Neural crest cell (in vitro differentiated cells): ENCODE measurements at regions not wholly inside any gene's neighbourhood (a gene's known extent, or its start where the extent isn't known, plus 50 kb on each side); places are given as distances from the start of the nearest gene placed in this dataset.

Experiments
- DNase-seq: peaks from one replicate; pipeline ENCODE4 v3.0.0; 2021; ENCODE audit warnings: low read depth, mixed read lengths, low spot score
- H3K27ac Mint-ChIP-seq: one replicate; pipeline ENCODE4 v1.8.0; 2021; ENCODE audit warnings: mild to moderate bottlenecking, mixed read lengths; ENCODE audit not compliant: unreplicated experiment
- H3K27me3 Mint-ChIP-seq: 2 replicates; pipeline ENCODE4 v1.8.0; 2021; ENCODE audit warnings: low read depth, mild to moderate bottlenecking, mixed read lengths
- H3K36me3 Mint-ChIP-seq: 2 replicates; pipeline ENCODE4 v1.8.0; 2021; ENCODE audit warnings: low read depth, mild to moderate bottlenecking, mixed read lengths
- H3K4me1 Mint-ChIP-seq: 2 replicates; pipeline ENCODE4 v1.8.0; 2021; ENCODE audit warnings: mixed read lengths
- H3K4me3 Mint-ChIP-seq: one replicate; pipeline ENCODE4 v1.8.0; 2021; ENCODE audit warnings: mild to moderate bottlenecking, mixed read lengths
- H3K9me3 Mint-ChIP-seq: 2 replicates; pipeline ENCODE4 v1.8.0; 2021; ENCODE audit warnings: mixed read lengths
- TF ChIP-seq, protein P1 (sequence below): fragments of 200-600 bp; sonication (generic); conservative IDR thresholded peaks from 2 replicates; pipeline ENCODE4 v1.5.0; 2021; ENCODE audit warnings: antibody characterized with exemption, mild to moderate bottlenecking

DNA sequence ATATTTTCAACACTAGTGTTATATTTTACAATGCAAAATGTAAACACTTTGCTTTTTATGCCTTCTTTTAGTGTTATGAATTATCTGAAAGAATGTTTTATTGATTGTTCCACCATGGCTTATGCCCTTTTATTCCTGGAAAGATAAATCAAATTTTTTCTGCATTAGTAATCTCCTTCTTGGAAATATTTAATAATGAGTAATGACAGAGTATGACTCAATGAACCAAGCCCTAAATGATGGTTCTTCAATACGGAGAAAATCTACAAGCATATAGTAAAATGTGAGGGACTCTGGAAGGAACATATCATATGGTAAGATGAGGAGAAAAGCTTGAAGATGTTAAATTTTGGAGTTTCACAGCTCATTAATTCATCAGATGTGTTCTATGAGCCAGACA lies 929.6 kb downstream of the C6orf118 start:
- H3K4me1 Mint-ChIP-seq, result peaks cover 36% of the 10 kb centered on the region
- no peak overlapping the region for H3K4me3 Mint-ChIP-seq
- H3K27me3 Mint-ChIP-seq, result no peaks in the 10 kb centered on the region
- no peak for DNase-seq
- H3K27ac Mint-ChIP-seq, result no peak overlapping the region
- peaks cover 15% of the 10 kb centered on the region for H3K9me3 Mint-ChIP-seq
- peaks cover 19% of the 10 kb centered on the region for H3K36me3 Mint-ChIP-seq
- TF ChIP-seq, protein P1, sequence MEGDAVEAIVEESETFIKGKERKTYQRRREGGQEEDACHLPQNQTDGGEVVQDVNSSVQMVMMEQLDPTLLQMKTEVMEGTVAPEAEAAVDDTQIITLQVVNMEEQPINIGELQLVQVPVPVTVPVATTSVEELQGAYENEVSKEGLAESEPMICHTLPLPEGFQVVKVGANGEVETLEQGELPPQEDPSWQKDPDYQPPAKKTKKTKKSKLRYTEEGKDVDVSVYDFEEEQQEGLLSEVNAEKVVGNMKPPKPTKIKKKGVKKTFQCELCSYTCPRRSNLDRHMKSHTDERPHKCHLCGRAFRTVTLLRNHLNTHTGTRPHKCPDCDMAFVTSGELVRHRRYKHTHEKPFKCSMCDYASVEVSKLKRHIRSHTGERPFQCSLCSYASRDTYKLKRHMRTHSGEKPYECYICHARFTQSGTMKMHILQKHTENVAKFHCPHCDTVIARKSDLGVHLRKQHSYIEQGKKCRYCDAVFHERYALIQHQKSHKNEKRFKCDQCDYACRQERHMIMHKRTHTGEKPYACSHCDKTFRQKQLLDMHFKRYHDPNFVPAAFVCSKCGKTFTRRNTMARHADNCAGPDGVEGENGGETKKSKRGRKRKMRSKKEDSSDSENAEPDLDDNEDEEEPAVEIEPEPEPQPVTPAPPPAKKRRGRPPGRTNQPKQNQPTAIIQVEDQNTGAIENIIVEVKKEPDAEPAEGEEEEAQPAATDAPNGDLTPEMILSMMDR, result no peak

DNA sequence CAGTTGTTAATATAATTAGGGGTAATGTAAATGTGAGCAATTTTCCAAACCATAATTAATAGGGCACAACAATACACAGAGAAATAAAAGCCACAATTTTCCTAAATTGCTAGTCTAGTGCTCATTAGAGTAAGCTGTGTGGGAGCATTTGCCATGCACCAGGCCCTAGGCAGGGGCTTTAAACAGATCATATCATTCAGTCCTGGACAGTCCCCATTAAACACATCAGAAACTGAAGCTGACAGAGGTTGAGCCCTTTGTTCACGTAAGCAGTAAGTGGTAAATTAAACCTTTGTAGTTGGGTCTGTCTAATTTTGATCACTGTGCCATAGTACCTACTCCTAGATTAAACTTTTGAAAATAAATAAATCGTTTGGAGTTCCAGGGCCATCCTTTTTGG lies 931.1 kb downstream of the C6orf118 start:
- H3K27ac Mint-ChIP-seq, result peak overlapping the region; percentile 84
- DNase-seq, result no peak
- H3K27me3 Mint-ChIP-seq, result no peaks in the 10 kb centered on the region
- TF ChIP-seq, protein P1, result no peak
- H3K4me1 Mint-ChIP-seq, result peaks cover 28% of the 10 kb centered on the region
- no peak overlapping the region for H3K4me3 Mint-ChIP-seq
- peaks cover 16% of the 10 kb centered on the region for H3K36me3 Mint-ChIP-seq
- H3K9me3 Mint-ChIP-seq, result peaks cover 15% of the 10 kb centered on the region

DNA sequence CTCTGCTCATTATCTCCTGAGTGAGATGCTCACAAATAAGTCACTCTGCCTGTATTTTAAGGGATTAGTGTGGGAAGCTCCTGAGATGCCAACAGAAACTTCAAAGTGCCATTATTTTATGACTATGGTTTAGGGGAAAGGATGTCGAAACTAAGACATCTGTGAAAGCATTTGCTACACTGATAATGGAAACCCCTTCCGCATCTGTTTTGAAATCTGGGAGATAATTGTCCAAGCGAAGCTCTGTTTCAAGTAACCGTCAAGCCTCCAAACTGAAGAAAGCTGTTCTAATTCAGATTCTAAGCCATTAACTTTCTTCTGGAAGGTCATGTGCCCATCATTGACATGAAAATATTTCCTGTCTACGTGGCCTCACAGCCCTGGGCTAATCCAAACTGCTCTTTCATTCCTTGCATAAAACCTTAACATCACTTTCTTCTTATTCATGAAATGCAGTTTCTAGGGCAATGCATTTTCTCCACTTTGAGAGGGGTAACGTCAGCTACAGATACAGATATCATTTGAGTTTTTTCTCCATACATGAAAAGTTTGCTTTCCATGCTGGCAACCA lies 932.0 kb downstream of the C6orf118 start:
- TF ChIP-seq, protein P1, result no peak
- H3K27ac Mint-ChIP-seq, result peak overlapping the region; percentile 70
- peaks cover 12% of the 10 kb centered on the region for H3K36me3 Mint-ChIP-seq
- H3K27me3 Mint-ChIP-seq, result no peaks in the 10 kb centered on the region
- DNase-seq, result no peak
- peaks cover 12% of the 10 kb centered on the region for H3K9me3 Mint-ChIP-seq
- H3K4me1 Mint-ChIP-seq, result peaks cover 28% of the 10 kb centered on the region
- no peak overlapping the region for H3K4me3 Mint-ChIP-seq

DNA sequence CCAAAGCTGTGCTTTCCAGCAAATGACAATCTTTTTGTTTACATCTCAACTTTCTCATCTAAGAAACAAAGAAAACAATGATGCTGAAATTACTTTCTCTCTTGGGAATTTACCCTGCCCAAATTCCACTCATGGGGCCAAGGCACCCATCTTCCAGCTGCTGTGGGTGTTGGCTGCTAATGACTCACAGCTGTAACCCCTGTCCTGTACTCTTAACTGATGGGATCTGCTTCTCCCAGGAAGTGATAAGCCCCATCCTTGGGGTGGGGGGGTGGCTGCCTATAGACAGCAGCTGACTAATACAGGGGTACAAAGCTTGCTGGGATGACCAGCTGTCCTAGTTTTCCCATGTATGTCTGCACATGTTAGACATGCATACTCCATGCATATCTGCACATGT lies 938.6 kb downstream of the C6orf118 start:
- Mint-ChIP-seq H3K4me3 (no peak overlapping the region), H3K4me1 (no peaks in the 10 kb centered on the region), H3K27me3 (no peaks in the 10 kb centered on the region)

DNA sequence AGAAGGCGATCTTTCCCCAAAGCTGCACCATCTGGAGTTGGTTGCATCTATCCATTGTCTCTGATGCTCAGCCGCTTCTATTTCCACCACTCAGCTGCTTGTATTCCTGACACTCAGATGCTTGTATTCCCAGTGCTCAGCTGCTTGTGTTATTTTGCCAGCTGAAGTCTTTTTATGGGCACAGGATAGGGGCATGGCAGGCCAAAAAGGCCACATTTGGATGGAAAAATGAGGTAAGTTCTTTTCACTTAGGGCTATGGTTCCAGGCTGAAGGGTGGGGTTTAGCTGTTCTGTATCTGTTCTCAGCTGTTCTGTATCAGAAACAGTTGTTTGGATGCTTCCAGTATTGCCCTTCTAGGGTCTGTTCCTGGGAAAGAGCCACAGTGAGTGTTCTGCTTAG lies 944.9 kb downstream of the QKI start:
- H3K27me3 Mint-ChIP-seq, result no peaks in the 10 kb centered on the region
- H3K36me3 Mint-ChIP-seq, result peaks cover 26% of the 10 kb centered on the region
- no peak overlapping the region for H3K27ac Mint-ChIP-seq
- H3K4me1 Mint-ChIP-seq, result peaks cover 7% of the 10 kb centered on the region
- TF ChIP-seq, protein P1, result no peak
- no peak overlapping the region for H3K4me3 Mint-ChIP-seq
- peaks cover 24% of the 10 kb centered on the region for H3K9me3 Mint-ChIP-seq
- no peak for DNase-seq

More for the DNA sequence above, 938.6 kb downstream of the C6orf118 start:
- Mint-ChIP-seq H3K27ac (no peak overlapping the region), H3K36me3 (peaks cover 9% of the 10 kb centered on the region), H3K9me3 (peaks cover 11% of the 10 kb centered on the region)
- TF ChIP-seq, protein P1, result no peak
- DNase-seq, result no peak

DNA sequence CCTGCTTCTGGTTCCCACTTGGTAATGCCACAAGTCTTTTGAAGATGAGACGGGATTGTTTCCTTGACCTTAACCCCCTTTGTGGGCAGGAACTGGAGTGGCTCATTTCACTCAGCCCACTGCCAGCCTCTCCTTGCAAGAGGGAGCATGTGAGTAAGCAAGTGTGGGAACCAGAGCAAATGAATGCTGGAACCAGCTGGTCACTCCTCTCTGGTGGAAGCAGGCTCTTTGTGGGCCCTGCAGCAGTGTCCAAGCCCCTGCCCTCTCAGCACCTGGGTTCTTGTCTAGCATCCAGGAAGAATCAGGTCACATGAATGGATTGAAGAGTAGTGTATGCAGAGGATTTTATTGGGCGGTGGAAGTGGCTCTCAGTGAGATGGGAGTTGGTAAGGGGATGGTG lies 944.5 kb downstream of the QKI start:
- peaks cover 7% of the 10 kb centered on the region for H3K4me1 Mint-ChIP-seq
- no peaks in the 10 kb centered on the region for H3K27me3 Mint-ChIP-seq
- H3K9me3 Mint-ChIP-seq, result peaks cover 22% of the 10 kb centered on the region
- H3K36me3 Mint-ChIP-seq, result peaks cover 24% of the 10 kb centered on the region
- no peak overlapping the region for H3K4me3 Mint-ChIP-seq
- H3K27ac Mint-ChIP-seq, result no peak overlapping the region
- TF ChIP-seq, protein P1, result no peak
- DNase-seq, result no peak
